SK-N-SH treated with all-trans-retinoic acid at 6 μM for 48 hours (cell line): ENCODE measurements at regions not wholly inside any gene's neighbourhood (a gene's known extent, or its start where the extent isn't known, plus 50 kb on each side); places are given as distances from the start of the nearest gene placed in this dataset.

Experiments
- ATAC-seq: fragments of 200-7000 bp; cut with Tn5 transposase; 3 replicates; pipeline ENCODE4 v1.9.1; 2020; ENCODE audit warnings: mild to moderate bottlenecking, moderate library complexity
- ARNTL ChIP-seq: fragments of 450-650 bp; formaldehyde crosslinking; IDR thresholded peaks from 2 replicates; pipeline ENCODE4 v1.5.0; 2020; ENCODE audit warnings: low read depth, mild to moderate bottlenecking, moderate library complexity, borderline replicate concordance
- BACH2 ChIP-seq: fragments of 250-450 bp; sonication (Bioruptor Pico); IDR thresholded peaks from 2 replicates; pipeline ENCODE4 v1.9.0; 2021; ENCODE audit warnings: mild to moderate bottlenecking, borderline replicate concordance
- CREB5 ChIP-seq: fragments of 250-450 bp; sonication (Bioruptor Pico); IDR thresholded peaks from 2 replicates; pipeline ENCODE4 v1.5.1; 2020; ENCODE audit warnings: low read depth, mild to moderate bottlenecking, moderate library complexity
- CSDC2 ChIP-seq: fragments of 250-450 bp; sonication (Bioruptor Pico); IDR thresholded peaks from 2 replicates; pipeline ENCODE4 v1.5.0; 2020; ENCODE audit warnings: mild to moderate bottlenecking, moderate library complexity
- ESRRG ChIP-seq: fragments of 250-450 bp; sonication (Bioruptor Pico); IDR thresholded peaks from 2 replicates; pipeline ENCODE4 v1.6.1; 2021; ENCODE audit warnings: mild to moderate bottlenecking
- GLIS3 ChIP-seq: fragments of 250-450 bp; sonication (Bioruptor Pico); IDR thresholded peaks from 2 replicates; pipeline ENCODE4 v1.5.0; 2020; ENCODE audit warnings: mild to moderate bottlenecking, moderate library complexity
- PATZ1 ChIP-seq: fragments of 250-450 bp; sonication (Bioruptor Pico); IDR thresholded peaks from 2 replicates; pipeline ENCODE4 v1.8.0; 2020; ENCODE audit warnings: mild to moderate bottlenecking, moderate library complexity, borderline replicate concordance
- POU6F1 ChIP-seq: fragments of 250-450 bp; sonication (Bioruptor Pico); IDR thresholded peaks from 2 replicates; pipeline ENCODE4 v1.8.0; 2021; ENCODE audit warnings: low read depth, mild to moderate bottlenecking, moderate library complexity, borderline replicate concordance
- PPARA ChIP-seq: fragments of 250-450 bp; sonication (Bioruptor Pico); IDR thresholded peaks from 2 replicates; pipeline ENCODE4 v1.5.0; 2020; ENCODE audit warnings: mild to moderate bottlenecking, borderline replicate concordance
- SNAI2 ChIP-seq: fragments of 250-450 bp; sonication (Bioruptor Pico); IDR thresholded peaks from 2 replicates; pipeline ENCODE4 v1.5.0; 2020; ENCODE audit warnings: mild to moderate bottlenecking, moderate library complexity
- TCF4 ChIP-seq: fragments of 250-450 bp; sonication (Bioruptor Pico); IDR thresholded peaks from 2 replicates; pipeline ENCODE4 v1.8.0; 2021; ENCODE audit warnings: mild to moderate bottlenecking, moderate library complexity, borderline replicate concordance
- TOX ChIP-seq: fragments of 250-450 bp; sonication (Bioruptor Pico); IDR thresholded peaks from 2 replicates; pipeline ENCODE4 v1.8.0; 2021; ENCODE audit warnings: mild to moderate bottlenecking, moderate library complexity, borderline replicate concordance
- TSHZ2 ChIP-seq: fragments of 250-450 bp; sonication (Bioruptor Pico); IDR thresholded peaks from 2 replicates; pipeline ENCODE4 v1.5.0; 2020; ENCODE audit warnings: mild to moderate bottlenecking, moderate library complexity
- ZC3H10 ChIP-seq: fragments of 250-450 bp; sonication (Bioruptor Pico); IDR thresholded peaks from 2 replicates; pipeline ENCODE4 v1.5.1; 2021; ENCODE audit warnings: mild to moderate bottlenecking, moderate library complexity
- ZFP3 ChIP-seq: fragments of 250-450 bp; sonication (Bioruptor Pico); IDR thresholded peaks from 2 replicates; pipeline ENCODE4 v1.5.0; 2020; ENCODE audit warnings: mild to moderate bottlenecking, moderate library complexity
- ZNF70 ChIP-seq: fragments of 450-650 bp; formaldehyde crosslinking; IDR thresholded peaks from 2 replicates; pipeline ENCODE4 v1.5.0; 2020; ENCODE audit warnings: mild to moderate bottlenecking, moderate library complexity
- ZNF8 ChIP-seq: fragments of 450-650 bp; formaldehyde crosslinking; IDR thresholded peaks from 2 replicates; pipeline ENCODE4 v1.5.0; 2020; ENCODE audit warnings: mild to moderate bottlenecking, moderate library complexity

GRCh38 chr17:14004927-14005620 is 64.2 kb upstream of the COX10 start (continued):
- no peak for TF ChIP-seq TCF4 (CRISPR knock-in tag)
- TF ChIP-seq PATZ1 (CRISPR knock-in tag): no peak

- ATAC-seq: no peak
- TF ChIP-seq GLIS3 (no peak), ESRRG (CRISPR knock-in tag) (no peak), PPARA (CRISPR knock-in tag) (no peak), CREB5 (CRISPR knock-in tag) (no peak), PATZ1 (CRISPR knock-in tag) (no peak), POU6F1 (CRISPR knock-in tag) (no peak), ZNF70 (CRISPR knock-in tag) (no peak), TOX (CRISPR knock-in tag) (no peak)
Measured at GRCh38 chr17:14006249-14006942, 62.9 kb upstream of the COX10 start.

- no peak for ATAC-seq
- TF ChIP-seq ESRRG (CRISPR knock-in tag) (no peak), PPARA (CRISPR knock-in tag) (no peak), GLIS3 (no peak), BACH2 (CRISPR knock-in tag) (no peak), TCF4 (CRISPR knock-in tag) (no peak), POU6F1 (CRISPR knock-in tag) (no peak), ARNTL (CRISPR knock-in tag) (no peak), SNAI2 (CRISPR knock-in tag) (no peak), TOX (CRISPR knock-in tag) (no peak), ZNF70 (CRISPR knock-in tag) (no peak), TSHZ2 (CRISPR knock-in tag) (no peak), ZC3H10 (no peak), CSDC2 (CRISPR knock-in tag) (no peak), ZFP3 (CRISPR knock-in tag) (no peak), PATZ1 (CRISPR knock-in tag) (no peak), ZNF8 (CRISPR knock-in tag) (no peak)
Measured at GRCh38 chr17:14007951-14008350, 61.4 kb upstream of the COX10 start.
